ENCODE measurements at regions not wholly inside any gene's neighbourhood (a gene's known extent, or its start where the extent isn't known, plus 50 kb on each side); places are given as distances from the start of the nearest gene placed in this dataset.
A peak's percentile ranks its signal among the peaks of the same experiment; 100 is the strongest.

DNA sequence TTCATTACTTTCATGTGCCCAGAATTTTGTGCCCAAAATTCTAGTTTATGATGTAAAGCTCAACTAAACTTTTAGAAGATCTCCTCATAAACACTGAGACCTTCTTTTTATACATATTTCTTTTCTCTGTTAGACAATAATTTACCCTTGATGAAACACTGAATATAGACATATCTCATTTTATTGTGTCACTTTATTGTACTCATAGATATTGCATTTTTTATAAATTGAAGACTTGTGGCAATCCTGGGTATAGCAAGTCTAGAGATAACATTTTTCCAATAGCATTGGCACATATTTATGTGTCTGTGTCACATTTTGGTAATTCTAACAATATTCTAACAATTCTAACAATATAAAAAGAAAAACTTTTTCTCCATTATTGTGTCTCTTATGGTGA is 74.9 kb upstream of the POU3F2 start:
- Mint-ChIP-seq H3K36me3 (ENCODE audit: low read depth) (peaks cover 9% of the 10 kb centered on the region), H3K4me1 (peaks cover 11% of the 10 kb centered on the region), H3K9me3 (peaks cover 8% of the 10 kb centered on the region), H3K27ac (ENCODE audit: unreplicated experiment) (no peak overlapping the region), H3K4me3 (no peak overlapping the region), H3K27me3 (ENCODE audit: low read depth) (no peaks in the 10 kb centered on the region)
- DNase-seq (ENCODE audit: low read depth, low spot score), result no peak
- TF ChIP-seq CTCF (conservative IDR thresholded peaks at IDR 0.05), result peak; percentile 48

- H3K36me3 Mint-ChIP-seq (ENCODE audit: low read depth), result peaks cover 9% of the 10 kb centered on the region
- H3K4me1 Mint-ChIP-seq, result peaks cover 9% of the 10 kb centered on the region
- DNase-seq (ENCODE audit: low read depth, low spot score), result no peak
- no peak for TF ChIP-seq CTCF (conservative IDR thresholded peaks at IDR 0.05)
- H3K4me3 Mint-ChIP-seq, result no peak overlapping the region
- no peak overlapping the region for H3K27ac Mint-ChIP-seq (ENCODE audit: unreplicated experiment)
- H3K27me3 Mint-ChIP-seq (ENCODE audit: low read depth), result no peaks in the 10 kb centered on the region
- H3K9me3 Mint-ChIP-seq, result peaks cover 8% of the 10 kb centered on the region
Observed at GRCh38 chr6:98764373-98764911, 69.9 kb upstream of the POU3F2 start.

GRCh38 chr6:98769546-98769945 is 64.8 kb upstream of the POU3F2 start:
- no peak for DNase-seq (ENCODE audit: low read depth, low spot score)
- Mint-ChIP-seq H3K4me1 (peaks cover 10% of the 10 kb centered on the region), H3K4me3 (no peak overlapping the region), H3K27ac (ENCODE audit: unreplicated experiment) (no peak overlapping the region), H3K9me3 (no peaks in the 10 kb centered on the region), H3K36me3 (ENCODE audit: low read depth) (no peaks in the 10 kb centered on the region), H3K27me3 (ENCODE audit: low read depth) (no peaks in the 10 kb centered on the region)
- TF ChIP-seq CTCF (conservative IDR thresholded peaks at IDR 0.05), result no peak

GRCh38 chr6:98775205-98775604 is 59.2 kb upstream of the POU3F2 start:
- Mint-ChIP-seq H3K4me3 (no peak overlapping the region), H3K36me3 (ENCODE audit: low read depth) (no peaks in the 10 kb centered on the region), H3K27me3 (ENCODE audit: low read depth) (no peaks in the 10 kb centered on the region), H3K4me1 (peaks cover 16% of the 10 kb centered on the region), H3K9me3 (no peaks in the 10 kb centered on the region), H3K27ac (ENCODE audit: unreplicated experiment) (no peak overlapping the region)
- no peak for TF ChIP-seq CTCF (conservative IDR thresholded peaks at IDR 0.05)
- no peak for DNase-seq (ENCODE audit: low read depth, low spot score)

DNA sequence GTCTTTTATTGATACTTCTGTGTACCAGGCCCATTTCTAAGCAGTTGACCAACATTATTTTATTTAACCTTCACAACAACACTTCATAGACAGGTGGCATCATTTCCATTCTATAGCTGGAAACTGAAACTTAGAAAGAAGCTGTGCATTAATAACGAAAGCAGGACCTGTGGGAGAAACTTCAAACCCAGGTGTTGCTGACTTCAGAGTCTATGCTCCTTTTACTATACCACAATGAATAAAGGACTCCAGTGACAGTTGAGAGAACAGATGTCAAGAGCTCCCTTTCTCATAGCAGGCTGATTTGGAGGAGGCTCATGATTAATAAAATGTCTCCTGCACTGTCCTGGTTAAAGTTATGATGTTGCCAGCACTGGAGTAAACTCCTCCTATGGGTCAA is 56.6 kb upstream of the POU3F2 start:
- Mint-ChIP-seq H3K27me3 (ENCODE audit: low read depth) (no peaks in the 10 kb centered on the region), H3K4me1 (peaks cover 13% of the 10 kb centered on the region), H3K4me3 (no peak overlapping the region), H3K27ac (ENCODE audit: unreplicated experiment) (no peak overlapping the region), H3K9me3 (no peaks in the 10 kb centered on the region), H3K36me3 (ENCODE audit: low read depth) (no peaks in the 10 kb centered on the region)
- DNase-seq (ENCODE audit: low read depth, low spot score), result no peak
- no peak for TF ChIP-seq CTCF (conservative IDR thresholded peaks at IDR 0.05)

DNA sequence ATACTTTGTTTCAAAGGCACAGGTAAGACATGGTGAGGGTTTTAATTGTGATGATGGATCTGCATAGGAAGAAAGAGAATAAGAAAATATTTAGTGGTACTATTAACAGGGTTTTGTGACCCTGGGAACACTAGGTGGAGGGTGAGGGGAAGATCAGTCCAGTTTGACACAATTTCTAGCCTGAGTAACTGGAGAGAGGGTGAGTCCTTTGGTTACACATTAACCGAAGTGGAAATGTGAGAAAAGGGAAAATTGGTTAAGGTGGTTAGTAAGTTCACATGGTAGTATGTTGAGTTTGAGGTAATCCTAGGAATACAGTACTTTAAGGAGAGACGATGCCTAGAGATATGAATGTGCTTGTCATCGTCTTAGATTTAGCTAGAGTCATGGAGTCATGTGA is 54.8 kb upstream of the POU3F2 start:
- Mint-ChIP-seq H3K27ac (ENCODE audit: unreplicated experiment) (no peak overlapping the region), H3K36me3 (ENCODE audit: low read depth) (no peaks in the 10 kb centered on the region), H3K9me3 (no peaks in the 10 kb centered on the region), H3K27me3 (ENCODE audit: low read depth) (no peaks in the 10 kb centered on the region), H3K4me1 (peaks cover 11% of the 10 kb centered on the region), H3K4me3 (no peak overlapping the region)
- no peak for DNase-seq (ENCODE audit: low read depth, low spot score)
- TF ChIP-seq CTCF (conservative IDR thresholded peaks at IDR 0.05), result no peak
